HUES64 (cell line): ENCODE measurements at regions not wholly inside any gene's neighbourhood (a gene's known extent, or its start where the extent isn't known, plus 50 kb on each side); places are given as distances from the start of the nearest gene placed in this dataset.
"Not testable (repeated sequence)": the region's sequence is repeated elsewhere in the genome, so short reads cannot be mapped to it uniquely, and the experiment has no call there.

ENCODE experiments used
- H3K27ac ChIP-seq: 2 replicates; pipeline ENCODE4 v1.7.0; 2013; ENCODE audit warnings: low read depth, low read length, inconsistent platforms
- H3K27me3 ChIP-seq: 2 replicates; pipeline ENCODE4 v1.6.1; 2013; ENCODE audit warnings: mild to moderate bottlenecking, low read length; ENCODE audit not compliant: insufficient read depth
- H3K36me3 ChIP-seq: 2 replicates; pipeline ENCODE4 v1.6.1; 2013; ENCODE audit warnings: mild to moderate bottlenecking, low read length; ENCODE audit not compliant: insufficient read depth
- H3K4me1 ChIP-seq: 2 replicates; pipeline ENCODE4 v1.6.1; 2013; ENCODE audit warnings: mild to moderate bottlenecking, low read length, moderate library complexity; ENCODE audit not compliant: insufficient read depth
- H3K4me3 ChIP-seq: 2 replicates; pipeline ENCODE4 v1.5.1; 2013; ENCODE audit warnings: mild to moderate bottlenecking, low read length, moderate library complexity
- H3K9ac ChIP-seq: 2 replicates; pipeline ENCODE4 v1.6.1; 2013; ENCODE audit warnings: mild to moderate bottlenecking, low read depth, low read length
- H3K9me3 ChIP-seq: 2 replicates; pipeline ENCODE4 v1.6.1; 2013; ENCODE audit warnings: low read depth, low read length; ENCODE audit not compliant: insufficient read depth
- WGBS: fragments of 150-250, 120-280 bp; methylation state at CpG from one replicate; pipeline ENCODE4 v1.1.7; 2013; ENCODE audit warnings: missing lambda C conversion rate; 5-methylcytosine and 5-hydroxymethylcytosine counted together

- Histone ChIP-seq H3K27me3 (no peaks in the 10 kb centered on the region), H3K27ac (no peak overlapping the region), H3K4me3 (no peak overlapping the region), H3K9me3 (no peaks in the 10 kb centered on the region), H3K9ac (no peak overlapping the region), H3K4me1 (no peaks in the 10 kb centered on the region), H3K36me3 (no peaks in the 10 kb centered on the region)
- WGBS = 95% methylated on average over 6 of the region's 6 CpGs
Observed at GRCh38 chr6:23828861-23829260, 297.2 kb upstream of the NRSN1 start.

DNA sequence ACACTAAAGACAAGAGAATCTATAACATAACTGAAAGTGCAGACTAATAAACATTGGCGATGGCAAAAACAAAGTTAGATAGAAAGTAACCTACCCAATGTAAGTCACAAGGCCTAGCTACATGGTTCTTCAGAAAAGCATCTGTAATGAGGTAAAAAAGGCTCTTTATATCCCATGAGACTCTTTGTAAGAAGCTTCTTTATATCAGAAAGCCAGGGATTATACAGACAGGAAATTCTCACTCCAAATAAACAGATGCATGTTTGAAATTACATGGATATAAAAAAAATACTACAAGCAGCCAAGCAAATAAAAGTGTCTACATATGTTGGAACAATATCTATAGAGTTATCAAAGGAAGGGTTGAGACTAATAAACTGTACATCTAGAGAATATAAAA, 284.9 kb upstream of the NRSN1 start:
- Histone ChIP-seq H3K36me3 (no peaks in the 10 kb centered on the region), H3K4me1 (no peaks in the 10 kb centered on the region), H3K4me3 (no peak overlapping the region), H3K27me3 (no peaks in the 10 kb centered on the region), H3K27ac (no peak overlapping the region), H3K9ac (no peak overlapping the region), H3K9me3 (no peaks in the 10 kb centered on the region)
- WGBS = 89% methylated on average over 1 of the region's 1 CpG

- Histone ChIP-seq H3K36me3 (no peaks in the 10 kb centered on the region), H3K4me3 (no peak overlapping the region), H3K27me3 (no peaks in the 10 kb centered on the region), H3K9me3 (no peaks in the 10 kb centered on the region), H3K27ac (no peak overlapping the region), H3K9ac (no peak overlapping the region), H3K4me1 (no peaks in the 10 kb centered on the region)
- WGBS = 94% methylated on average over 3 of the region's 3 CpGs
Observed at GRCh38 chr6:23842760-23843159, 283.3 kb upstream of the NRSN1 start.

- H3K4me3 ChIP-seq = no peak overlapping the region
- no peaks in the 10 kb centered on the region for H3K27me3 ChIP-seq
- H3K4me1 ChIP-seq = no peaks in the 10 kb centered on the region
- H3K9me3 ChIP-seq = no peaks in the 10 kb centered on the region
- H3K27ac ChIP-seq = no peak overlapping the region
- WGBS = no CpG with 5 or more reads among the region's 1 CpG
- H3K36me3 ChIP-seq = no peaks in the 10 kb centered on the region
- H3K9ac ChIP-seq = no peak overlapping the region
Observed at GRCh38 chr6:23851522-23851921, 274.5 kb upstream of the NRSN1 start.

DNA sequence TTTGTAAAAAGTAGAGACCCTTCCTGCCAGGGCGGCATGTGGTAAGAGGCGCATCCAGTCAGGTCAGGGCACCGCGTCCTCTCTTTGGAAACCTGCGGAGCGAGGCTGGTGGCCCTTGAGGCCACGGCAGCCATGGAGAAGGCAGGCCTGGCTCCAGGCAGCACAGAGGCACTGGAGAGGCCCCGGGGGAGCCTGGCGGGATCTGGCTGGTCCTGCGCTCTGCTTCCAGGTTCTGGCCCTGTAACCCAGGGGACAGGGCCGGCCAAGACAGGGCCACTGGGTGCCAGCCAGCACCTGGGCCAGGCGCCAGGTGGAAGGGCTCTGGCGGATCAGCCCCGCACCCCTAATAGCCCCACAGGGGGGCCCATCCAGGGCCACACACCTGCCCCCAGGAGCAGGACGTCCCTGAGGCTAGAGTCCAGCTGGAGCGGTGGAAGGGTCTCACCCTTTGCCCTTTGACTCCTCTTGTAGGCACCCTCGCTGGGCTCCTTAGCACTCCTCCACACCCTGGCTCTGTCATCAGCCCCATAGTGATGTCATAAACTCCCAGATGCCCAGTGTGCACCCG, 272.4 kb upstream of the NRSN1 start:
- not testable (repeated sequence) for H3K4me1 ChIP-seq, H3K27me3 ChIP-seq, H3K9me3 ChIP-seq, H3K36me3 ChIP-seq, H3K4me3 ChIP-seq, H3K9ac ChIP-seq, H3K27ac ChIP-seq
- WGBS = 96% methylated on average over 17 of the region's 18 CpGs

DNA sequence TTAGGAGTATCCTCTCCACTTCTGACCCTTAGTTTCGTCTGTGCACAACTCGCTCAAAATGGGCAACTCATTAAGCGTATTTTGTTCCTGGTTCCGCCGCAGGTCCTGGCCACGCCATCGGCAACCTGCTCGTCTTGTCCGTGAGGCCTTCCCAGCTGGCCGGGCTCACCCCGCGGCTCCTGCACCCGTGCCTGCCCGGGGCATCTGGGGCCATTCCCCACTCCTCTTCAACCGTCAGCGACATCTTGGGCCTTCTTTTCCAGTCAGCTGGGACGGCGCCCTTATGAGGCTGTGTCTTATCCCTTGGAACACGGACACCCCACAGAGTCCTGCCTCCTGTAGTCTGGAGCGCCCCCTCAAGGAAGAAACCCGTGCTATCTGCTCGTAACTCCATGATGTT, 271.9 kb upstream of the NRSN1 start:
- H3K27ac ChIP-seq, H3K36me3 ChIP-seq: not testable (repeated sequence)
- 97% methylated on average over 22 of the region's 22 CpGs for WGBS

DNA sequence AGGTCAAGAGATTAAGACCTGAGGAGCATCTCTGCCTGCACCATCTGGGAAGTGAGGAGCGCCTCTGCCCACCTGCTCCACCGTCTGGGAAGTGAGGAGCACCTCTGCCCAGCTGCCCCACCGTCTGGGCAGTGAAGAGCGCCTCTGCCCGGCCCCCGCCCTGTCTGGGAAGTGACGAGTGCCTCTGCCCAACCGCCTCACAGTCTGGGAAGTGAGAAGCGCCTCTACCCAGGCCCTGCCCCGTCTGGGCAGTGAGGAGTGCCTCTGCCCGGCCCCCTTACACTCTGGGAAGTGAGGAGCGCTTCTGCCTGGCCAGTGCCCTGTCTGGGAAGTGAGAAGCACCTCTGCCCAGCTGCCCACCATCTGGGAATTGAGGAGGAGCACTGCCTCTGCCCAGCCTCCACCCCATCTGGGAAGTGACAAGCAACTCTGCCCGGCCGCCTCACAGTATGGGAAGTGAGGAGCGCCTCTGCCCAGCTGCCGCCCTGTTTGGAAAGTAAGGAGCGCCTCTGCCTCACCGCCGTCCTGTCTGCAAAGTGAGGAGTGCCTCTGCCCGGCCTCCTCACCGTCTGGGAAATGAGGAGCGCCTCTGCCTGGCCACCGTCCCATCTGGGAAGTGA, 270.4 kb upstream of the NRSN1 start:
- no peaks in the 10 kb centered on the region for H3K27me3 ChIP-seq
- no peak overlapping the region for H3K4me3 ChIP-seq
- 95% methylated on average over 23 of the region's 23 CpGs for WGBS
- no peak overlapping the region for H3K27ac ChIP-seq
- no peaks in the 10 kb centered on the region for H3K36me3 ChIP-seq
- no peak overlapping the region for H3K9ac ChIP-seq
- H3K4me1 ChIP-seq = no peaks in the 10 kb centered on the region
- 0 out of 2 replicates have a peak, but pooled peaks cover 3% of the 10 kb centered on the region for H3K9me3 ChIP-seq

More for the DNA sequence above, 271.9 kb upstream of the NRSN1 start:
- not testable (repeated sequence) for H3K4me3 ChIP-seq, H3K4me1 ChIP-seq, H3K9ac ChIP-seq, H3K27me3 ChIP-seq, H3K9me3 ChIP-seq

DNA sequence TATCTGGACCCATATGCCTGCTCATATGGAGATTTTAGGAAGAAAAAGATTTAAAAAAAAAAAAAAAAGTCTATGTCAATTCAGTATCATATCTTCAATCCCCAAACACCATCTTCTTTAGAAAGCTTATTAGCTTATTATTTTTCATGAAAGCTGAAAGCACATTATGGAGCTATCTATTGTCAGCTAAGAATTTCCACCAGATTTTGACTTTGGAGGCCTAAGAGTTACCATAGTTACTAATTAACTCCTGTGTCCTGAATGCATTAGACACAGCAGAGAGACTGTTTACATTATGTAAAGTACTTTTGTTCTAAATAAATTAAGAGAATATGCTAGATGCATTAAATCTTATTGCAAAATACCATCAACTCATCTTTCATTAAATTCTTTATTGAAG, 255.5 kb upstream of the NRSN1 start:
- no peaks in the 10 kb centered on the region for H3K9me3 ChIP-seq
- H3K27me3 ChIP-seq = no peaks in the 10 kb centered on the region
- H3K36me3 ChIP-seq = no peaks in the 10 kb centered on the region
- no peak overlapping the region for H3K9ac ChIP-seq
- no peak overlapping the region for H3K4me3 ChIP-seq
- H3K27ac ChIP-seq = no peak overlapping the region
- H3K4me1 ChIP-seq = no peaks in the 10 kb centered on the region

DNA sequence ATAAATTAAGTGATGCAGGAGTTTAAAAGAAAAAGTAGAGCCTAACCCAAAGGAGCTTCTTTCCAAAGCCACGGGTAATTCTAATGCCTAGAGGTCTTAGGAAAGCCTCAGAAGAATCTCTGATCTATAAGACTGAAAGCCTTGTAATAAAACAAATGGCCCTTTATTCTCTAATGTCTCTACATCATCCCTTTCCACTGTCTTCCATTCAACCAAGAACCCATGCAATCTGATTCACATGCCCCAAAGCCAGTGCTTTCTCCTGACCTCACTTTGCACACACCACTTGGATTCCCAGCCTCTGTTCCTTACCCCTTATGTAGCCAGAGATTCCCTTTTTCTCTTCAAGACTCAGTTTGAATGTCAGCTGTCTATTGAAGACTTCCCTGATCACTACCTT, 252.9 kb upstream of the NRSN1 start:
- H3K9me3 ChIP-seq = no peaks in the 10 kb centered on the region
- H3K36me3 ChIP-seq = no peaks in the 10 kb centered on the region
- H3K4me1 ChIP-seq = no peaks in the 10 kb centered on the region
- H3K4me3 ChIP-seq = no peak overlapping the region
- no peaks in the 10 kb centered on the region for H3K27me3 ChIP-seq
- H3K27ac ChIP-seq = no peak overlapping the region
- no peak overlapping the region for H3K9ac ChIP-seq
- 85% methylated on average over 1 of the region's 1 CpG for WGBS

DNA sequence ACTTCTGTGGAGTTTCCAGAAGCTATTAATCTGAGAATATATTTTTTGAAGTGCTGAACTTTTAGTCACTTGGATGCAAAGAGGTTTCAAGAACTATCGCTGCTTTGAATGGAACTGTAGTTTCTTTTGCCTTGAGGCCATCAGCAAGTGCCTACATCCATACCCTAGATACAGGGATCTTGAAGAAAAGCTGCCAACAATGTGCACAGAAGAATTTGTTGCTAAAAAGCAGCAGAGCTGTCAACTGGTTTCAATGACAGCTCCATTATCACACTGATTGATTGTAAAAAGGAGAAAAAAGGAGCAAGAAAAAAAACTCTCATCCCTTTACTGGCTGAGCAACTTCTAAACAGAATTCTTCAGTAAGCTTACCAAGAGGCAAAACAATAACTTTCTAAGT, 251.0 kb upstream of the NRSN1 start:
- H3K36me3 ChIP-seq = no peaks in the 10 kb centered on the region

GRCh38 chr6:23879816-23880215, 246.2 kb upstream of the NRSN1 start:
- H3K27ac ChIP-seq = no peak overlapping the region
- no peaks in the 10 kb centered on the region for H3K9me3 ChIP-seq
- H3K27me3 ChIP-seq = no peaks in the 10 kb centered on the region
- no peak overlapping the region for H3K4me3 ChIP-seq
- WGBS = 100% methylated on average over 3 of the region's 3 CpGs
- H3K4me1 ChIP-seq = no peaks in the 10 kb centered on the region
- no peak overlapping the region for H3K9ac ChIP-seq
- no peaks in the 10 kb centered on the region for H3K36me3 ChIP-seq

More for the DNA sequence above, 251.0 kb upstream of the NRSN1 start:
- H3K4me3 ChIP-seq = no peak overlapping the region
- no peaks in the 10 kb centered on the region for H3K27me3 ChIP-seq
- no peak overlapping the region for H3K27ac ChIP-seq
- no peaks in the 10 kb centered on the region for H3K4me1 ChIP-seq
- WGBS = 87% methylated on average over 1 of the region's 1 CpG
- no peak overlapping the region for H3K9ac ChIP-seq
- H3K9me3 ChIP-seq = no peaks in the 10 kb centered on the region
